ENCODE measurements at regions not wholly inside any gene's neighbourhood (a gene's known extent, or its start where the extent isn't known, plus 50 kb on each side); places are given as distances from the start of the nearest gene placed in this dataset.

GRCh38 chr10:31187182-31187581 is 131.8 kb upstream of the ZEB1 start:
- WGBS, 2 donors, result 83 to 92% methylated on average over 2 of the region's 2 CpGs
- no peak for DNase-seq
- no peak for TF ChIP-seq POLR2A (IDR thresholded peaks at IDR 0.05)
- no peak for TF ChIP-seq EP300 (IDR thresholded peaks at IDR 0.05)
- TF ChIP-seq CTCF (IDR thresholded peaks at IDR 0.05), result no peak
- no peak for TF ChIP-seq POLR2AphosphoS5 (IDR thresholded peaks at IDR 0.05)
- intact Hi-C loops (cut with DNase I), result no loop called here
- Histone ChIP-seq H3K27ac (no peak overlapping the region), H3K27me3 (no peaks in the 10 kb centered on the region), H3K4me3 (no peak overlapping the region), H3K9me3 (no peaks in the 10 kb centered on the region), H3K4me1 (peaks cover 0 to 14% (median 9%) of the 10 kb centered on the region in 4 donors), H3K36me3 (no peaks in the 10 kb centered on the region)

- intact Hi-C loops (cut with DNase I), result no loop called here
- H3K27me3 ChIP-seq, result no peaks in the 10 kb centered on the region
- H3K36me3 ChIP-seq, result no peaks in the 10 kb centered on the region
- no peak for TF ChIP-seq POLR2A (IDR thresholded peaks at IDR 0.05)
- no peak for TF ChIP-seq CTCF (IDR thresholded peaks at IDR 0.05)
- TF ChIP-seq EP300 (IDR thresholded peaks at IDR 0.05), result no peak
- no peak for TF ChIP-seq POLR2AphosphoS5 (IDR thresholded peaks at IDR 0.05)
- H3K4me1 ChIP-seq, result peaks cover 0 to 14% (median 9%) of the 10 kb centered on the region in 4 donors
- no peak overlapping the region for H3K4me3 ChIP-seq
- 91 to 93% methylated on average over 14 of the region's 14 CpGs for WGBS, 2 donors
- H3K9me3 ChIP-seq, result no peaks in the 10 kb centered on the region
- H3K27ac ChIP-seq, result no peak overlapping the region
- DNase-seq, result no peak
Measured at GRCh38 chr10:31187607-31188210, 131.3 kb upstream of the ZEB1 start.

- intact Hi-C loops (cut with DNase I), result no loop called here
Measured at GRCh38 chr10:31188792-31189406, 130.1 kb upstream of the ZEB1 start.

GRCh38 chr10:31190488-31190887 is 128.5 kb upstream of the ZEB1 start:
- no peak for DNase-seq
- no peak for TF ChIP-seq POLR2A (IDR thresholded peaks at IDR 0.05)
- no peak for TF ChIP-seq POLR2AphosphoS5 (IDR thresholded peaks at IDR 0.05)
- TF ChIP-seq CTCF (IDR thresholded peaks at IDR 0.05), result no peak
- no peak for TF ChIP-seq EP300 (IDR thresholded peaks at IDR 0.05)
- Histone ChIP-seq H3K4me1 (peaks cover 0 to 14% (median 9%) of the 10 kb centered on the region in 4 donors), H3K27ac (no peak overlapping the region), H3K9me3 (no peaks in the 10 kb centered on the region), H3K36me3 (no peaks in the 10 kb centered on the region), H3K4me3 (no peak overlapping the region), H3K27me3 (no peaks in the 10 kb centered on the region)
- WGBS, 2 donors, result 92 to 94% methylated on average over 2 of the region's 2 CpGs
- intact Hi-C loops (cut with DNase I), result no loop called here

More at GRCh38 chr10:31188792-31189406, 130.1 kb upstream of the ZEB1 start:
- H3K9me3 ChIP-seq, result no peaks in the 10 kb centered on the region
- H3K4me1 ChIP-seq, result peaks cover 0 to 14% (median 9%) of the 10 kb centered on the region in 4 donors
- H3K27me3 ChIP-seq, result no peaks in the 10 kb centered on the region
- TF ChIP-seq POLR2A (IDR thresholded peaks at IDR 0.05) (no peak), POLR2AphosphoS5 (IDR thresholded peaks at IDR 0.05) (no peak), EP300 (IDR thresholded peaks at IDR 0.05) (no peak), CTCF (IDR thresholded peaks at IDR 0.05) (no peak)
- no peak for DNase-seq
- H3K36me3 ChIP-seq, result no peaks in the 10 kb centered on the region
- no peak overlapping the region for H3K4me3 ChIP-seq
- WGBS, 2 donors, result 83 to 85% methylated on average over 4 of the region's 4 CpGs
- H3K27ac ChIP-seq, result no peak overlapping the region

Data from sigmoid colon (tissue), 6 donors.